GM19372 (cell line): ENCODE measurements at regions not wholly inside any gene's neighbourhood (a gene's known extent, or its start where the extent isn't known, plus 50 kb on each side); places are given as distances from the start of the nearest gene placed in this dataset.

Source experiments
- ATAC-seq: cut with Tn5 transposase; IDR thresholded peaks from one replicate; pipeline ENCODE4 v1.9.1; 2021; ENCODE audit warnings: mild to moderate bottlenecking, low read depth, moderate library complexity; ENCODE audit not compliant: unreplicated experiment

GRCh38 chr19:30802424-30803013 is 430.3 kb downstream of the ZNF536 start:
- no peak for ATAC-seq

- ATAC-seq, result no peak
These were observed 427.9 kb downstream of the ZNF536 start for GRCh38 chr19:30799865-30800755.

GRCh38 chr19:30795727-30796126 is 423.5 kb downstream of the ZNF536 start:
- no peak for ATAC-seq

GRCh38 chr19:30792561-30793505 is 420.6 kb downstream of the ZNF536 start:
- no peak for ATAC-seq

- no peak for ATAC-seq
These were observed 418.9 kb downstream of the ZNF536 start for GRCh38 chr19:30791088-30791487.

GRCh38 chr19:30790056-30790680 is 418.0 kb downstream of the ZNF536 start:
- ATAC-seq, result no peak

GRCh38 chr19:30788105-30788765 is 416.1 kb downstream of the ZNF536 start:
- ATAC-seq, result no peak

- no peak for ATAC-seq
These were observed 413.4 kb downstream of the ZNF536 start for GRCh38 chr19:30785458-30786137.

- no peak for ATAC-seq
These were observed 412.8 kb downstream of the ZNF536 start for GRCh38 chr19:30784850-30785457.

- ATAC-seq, result no peak
These were observed 411.8 kb downstream of the ZNF536 start for GRCh38 chr19:30783936-30784335.

- ATAC-seq, result no peak
These were observed 411.0 kb downstream of the ZNF536 start for GRCh38 chr19:30783212-30783611.

GRCh38 chr19:30781519-30781918 is 409.3 kb downstream of the ZNF536 start:
- ATAC-seq, result no peak

GRCh38 chr19:30781047-30781446 is 408.9 kb downstream of the ZNF536 start:
- no peak for ATAC-seq

GRCh38 chr19:30780456-30780855 is 408.3 kb downstream of the ZNF536 start:
- no peak for ATAC-seq

- ATAC-seq, result no peak
These were observed 407.8 kb downstream of the ZNF536 start for GRCh38 chr19:30780032-30780431.

- no peak for ATAC-seq
These were observed 407.0 kb downstream of the ZNF536 start for GRCh38 chr19:30778961-30779715.

- no peak for ATAC-seq
These were observed 405.9 kb downstream of the ZNF536 start for GRCh38 chr19:30778061-30778460.

- ATAC-seq, result no peak
These were observed 403.8 kb downstream of the ZNF536 start for GRCh38 chr19:30775956-30776355.
